CD4-positive, alpha-beta T cell (primary cell): ENCODE measurements at regions not wholly inside any gene's neighbourhood (a gene's known extent, or its start where the extent isn't known, plus 50 kb on each side); places are given as distances from the start of the nearest gene placed in this dataset.

Source experiments
- ATAC-seq: fragments of 200-7000 bp; cut with Tn5 transposase; one replicate; pipeline ENCODE4 v1.10.0; 2022; ENCODE audit warnings: mild to moderate bottlenecking; ENCODE audit not compliant: poor library complexity
- CTCF ChIA-PET: fragments of 350-600 bp; sonication (Branson Sonifier 250); formaldehyde crosslinking; loops from one replicate; lab custom pipeline; 2021; ENCODE audit warnings: antibody characterized with exemption, inconsistent platforms; lab: Charles Lee
- POLR2A ChIA-PET: fragments of 350-600 bp; sonication (Branson Sonifier 250); formaldehyde crosslinking; loops from one replicate; lab custom pipeline; 2021; ENCODE audit warnings: antibody characterized with exemption, inconsistent platforms; lab: Charles Lee
- DNase-seq, 14 experiments: peaks; one replicate each; pipeline ENCODE4 v3.0.0-alpha.2; 2013 to 2020; ENCODE audit warnings: mixed read lengths in 2 of 14
- H3K27ac ChIP-seq, 2 donors: one replicate each; pipeline versions ENCODE4 v1.5.1 to v1.7.0; 2013; ENCODE audit warnings: low read length in 2 of 2, low read depth in 1 of 2, mild to moderate bottlenecking in 1 of 2
- H3K27me3 ChIP-seq, 2 experiments: 1 replicate in 1 of 2; 2 replicates in 1 of 2; pipeline versions ENCODE4 v1.6.1 to v1.7.0; 2013; ENCODE audit warnings: low read length in 2 of 2, control low read depth in 1 of 2, mild to moderate bottlenecking in 1 of 2, moderate library complexity in 1 of 2; ENCODE audit not compliant: insufficient read depth in 2 of 2, control insufficient read depth in 1 of 2
- H3K36me3 ChIP-seq: one replicate; pipeline ENCODE4 v1.6.1; 2013; ENCODE audit warnings: low read length, control low read depth; ENCODE audit not compliant: insufficient read depth
- H3K4me1 ChIP-seq: one replicate; pipeline ENCODE4 v1.6.1; 2013; ENCODE audit warnings: low read length, control low read depth; ENCODE audit not compliant: insufficient read depth
- H3K4me3 ChIP-seq: one replicate; pipeline ENCODE4 v1.5.1; 2013; ENCODE audit warnings: mild to moderate bottlenecking, low read length, moderate library complexity
- H3K9me3 ChIP-seq, 2 experiments: 1 replicate in 1 of 2; 2 replicates in 1 of 2; pipeline versions ENCODE4 v1.6.1 to v1.7.0; 2013; ENCODE audit warnings: low read length in 2 of 2, mild to moderate bottlenecking in 2 of 2, control low read depth in 1 of 2, moderate library complexity in 1 of 2; ENCODE audit not compliant: control insufficient read depth in 1 of 2, insufficient read depth in 1 of 2
- H3K27ac Mint-ChIP-seq: one replicate; pipeline ENCODE4 v1.8.0; 2020; ENCODE audit warnings: mixed read lengths
- H3K27me3 Mint-ChIP-seq: one replicate; pipeline ENCODE4 v1.8.0; 2021; ENCODE audit warnings: mixed read lengths
- H3K36me3 Mint-ChIP-seq: one replicate; pipeline ENCODE4 v1.8.0; 2021; ENCODE audit warnings: low read depth, mixed read lengths
- H3K4me1 Mint-ChIP-seq: one replicate; pipeline ENCODE4 v1.8.0; 2021; ENCODE audit warnings: low read depth, mixed read lengths
- H3K4me3 Mint-ChIP-seq: one replicate; pipeline ENCODE4 v1.8.0; 2020; ENCODE audit warnings: mild to moderate bottlenecking, mixed read lengths
- H3K9me3 Mint-ChIP-seq: one replicate; pipeline ENCODE4 v1.8.0; 2020; ENCODE audit warnings: mixed read lengths
- CTCF ChIP-seq: fragments of 200-600 bp; IDR thresholded peaks from one replicate; pipeline ENCODE4 v1.8.0; 2022; ENCODE audit warnings: antibody characterized with exemption, mild to moderate bottlenecking
- intact Hi-C, 2 experiments: fragments of 100-400 bp; cut with DNase I in 1 of 2; cut with micrococcal nuclease in 1 of 2; formaldehyde crosslinking; loops; one replicate each; pipeline versions ENCODE4 v1.15.1 to v1.9.0; 2023 to 2025; cut with DNase I, micrococcal nuclease

- no peaks in the 10 kb centered on the region for H3K36me3 Mint-ChIP-seq
- TF ChIP-seq CTCF = no peak
- no peak overlapping the region for H3K4me3 Mint-ChIP-seq
- Histone ChIP-seq H3K4me3 (no peak overlapping the region), H3K27me3 (no peaks in the 10 kb centered on the region), H3K9me3 (peaks cover 0 to 5% of the 10 kb centered on the region in 2 experiments), H3K4me1 (no peaks in the 10 kb centered on the region), H3K36me3 (no peaks in the 10 kb centered on the region), H3K27ac (no peak overlapping the region)
- ATAC-seq (no peak), DNase-seq (no peak)
- H3K27ac Mint-ChIP-seq = no peak overlapping the region
- ChIA-PET CTCF (no interaction called here), POLR2A (no interaction called here)
- no peaks in the 10 kb centered on the region for H3K4me1 Mint-ChIP-seq
- H3K9me3 Mint-ChIP-seq = peaks cover 2% of the 10 kb centered on the region
- intact Hi-C loops = no loop called here
- no peaks in the 10 kb centered on the region for H3K27me3 Mint-ChIP-seq
These were observed 509.1 kb downstream of the MCTP2 start for GRCh38 chr15:94740469-94740868.

- H3K27me3 Mint-ChIP-seq = no peaks in the 10 kb centered on the region
- ATAC-seq = no peak
These were observed 512.3 kb downstream of the MCTP2 start for GRCh38 chr15:94743668-94744067.

GRCh38 chr15:94744080-94744793 is 512.9 kb downstream of the MCTP2 start:
- DNase-seq = no peak
- ChIA-PET POLR2A (no interaction called here), CTCF (no interaction called here)
- H3K36me3 ChIP-seq = no peaks in the 10 kb centered on the region
- no peak for TF ChIP-seq CTCF
- H3K36me3 Mint-ChIP-seq = no peaks in the 10 kb centered on the region
- peaks cover 2% of the 10 kb centered on the region for H3K9me3 Mint-ChIP-seq
- no peaks in the 10 kb centered on the region for H3K4me1 ChIP-seq
- ATAC-seq = no peak
- intact Hi-C loops = no loop called here
- H3K27me3 ChIP-seq = no peaks in the 10 kb centered on the region
- H3K4me3 ChIP-seq = no peak overlapping the region
- no peak overlapping the region for H3K27ac ChIP-seq
- peaks cover 0 to 5% of the 10 kb centered on the region in 2 experiments for H3K9me3 ChIP-seq
- no peaks in the 10 kb centered on the region for H3K4me1 Mint-ChIP-seq
- H3K27ac Mint-ChIP-seq = no peak overlapping the region
- no peaks in the 10 kb centered on the region for H3K27me3 Mint-ChIP-seq
- H3K4me3 Mint-ChIP-seq = no peak overlapping the region

More at GRCh38 chr15:94743668-94744067, 512.3 kb downstream of the MCTP2 start:
- H3K36me3 ChIP-seq = no peaks in the 10 kb centered on the region
- DNase-seq = no peak
- no peak overlapping the region for H3K27ac Mint-ChIP-seq
- no peaks in the 10 kb centered on the region for H3K4me1 ChIP-seq
- CTCF ChIA-PET = no interaction called here
- peaks cover 2% of the 10 kb centered on the region for H3K9me3 Mint-ChIP-seq
- no peak overlapping the region for H3K27ac ChIP-seq
- intact Hi-C loops = no loop called here
- POLR2A ChIA-PET = no interaction called here
- peaks cover 0 to 5% of the 10 kb centered on the region in 2 experiments for H3K9me3 ChIP-seq
- no peaks in the 10 kb centered on the region for H3K36me3 Mint-ChIP-seq
- H3K4me3 Mint-ChIP-seq = no peak overlapping the region
- H3K4me3 ChIP-seq = no peak overlapping the region
- H3K4me1 Mint-ChIP-seq = no peaks in the 10 kb centered on the region
- TF ChIP-seq CTCF = no peak
- no peaks in the 10 kb centered on the region for H3K27me3 ChIP-seq
